Stimulated activated CD8-positive, alpha-beta memory T cell treated with anti-CD3 and anti-CD28 coated beads, Interleukin-15, amount 100 ng/mL, for 4 hours (primary cell): ENCODE measurements at regions not wholly inside any gene's neighbourhood (a gene's known extent, or its start where the extent isn't known, plus 50 kb on each side); places are given as distances from the start of the nearest gene placed in this dataset.
"Not testable (repeated sequence)": the region's sequence is repeated elsewhere in the genome, so short reads cannot be mapped to it uniquely, and the experiment has no call there.

Experiments
- DNase-seq, 2 donors: peaks; one replicate each; pipeline ENCODE4 v3.0.0-alpha.2; 2020; ENCODE audit warnings: low read depth in 2 of 2

DNA sequence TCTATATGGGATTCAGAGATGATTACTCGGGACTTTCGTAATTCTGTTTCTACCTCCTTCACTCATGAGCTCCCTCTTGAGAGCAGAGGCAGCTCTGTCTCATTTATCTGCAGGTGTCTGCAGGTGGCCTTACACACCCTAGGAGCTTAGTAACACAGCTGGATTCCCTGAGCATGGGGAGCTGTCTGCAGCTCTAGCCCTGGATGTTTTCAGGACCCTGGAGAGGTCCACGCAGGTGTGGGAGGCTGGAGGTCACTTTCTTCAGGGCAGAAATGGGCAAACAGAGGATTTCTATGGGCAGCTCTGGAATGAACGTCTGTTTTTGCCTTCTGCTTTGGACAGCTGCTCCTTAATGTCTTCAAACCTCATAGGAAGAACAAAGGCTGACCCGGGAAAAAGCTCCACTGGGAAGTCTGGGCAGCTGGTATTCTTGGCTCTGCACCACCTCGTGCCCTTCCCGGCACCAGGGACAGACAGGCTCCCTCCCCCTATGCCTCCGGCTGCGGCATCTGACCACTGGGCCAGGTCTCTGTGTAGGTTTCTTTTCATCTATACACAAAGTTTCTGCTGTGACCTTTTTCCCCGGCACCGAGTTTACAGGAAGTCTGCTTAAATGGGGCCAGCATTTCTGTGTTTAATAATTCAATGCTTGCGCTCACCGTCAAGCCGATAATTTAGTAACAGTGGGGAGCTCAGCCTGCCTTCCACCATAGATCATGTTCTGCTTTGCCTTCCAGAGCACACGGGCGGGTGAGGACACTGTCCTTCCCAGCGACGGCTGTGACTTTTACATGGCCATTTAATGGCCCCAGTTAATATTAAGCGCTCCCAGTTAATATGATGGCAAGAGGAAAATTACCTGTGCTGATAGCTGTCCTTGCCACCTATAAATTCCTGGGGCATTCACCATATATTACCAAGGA lies 320.2 kb upstream of the SFSWAP start:
- DNase-seq = no peak

DNA sequence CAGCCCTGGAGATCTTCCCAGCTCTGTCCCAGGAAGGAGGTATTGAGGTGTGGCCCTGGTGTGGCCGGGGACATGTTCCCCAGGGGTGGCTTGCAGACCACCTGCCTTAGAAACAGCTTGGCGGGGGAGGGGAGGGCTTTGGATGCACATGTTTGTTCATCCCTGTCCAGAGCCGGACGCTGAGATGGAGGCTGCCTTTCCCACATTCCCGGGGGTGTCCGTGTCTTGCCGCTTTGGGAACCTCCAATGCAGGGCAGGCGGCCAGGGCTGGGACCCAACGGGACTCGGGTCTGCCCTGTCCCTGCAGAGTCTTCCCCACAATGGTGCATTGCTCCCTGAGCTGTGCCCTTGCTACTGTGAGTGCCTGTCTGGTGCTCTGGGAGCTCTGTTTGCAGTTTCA lies 319.5 kb upstream of the SFSWAP start:
- DNase-seq = no peak

DNA sequence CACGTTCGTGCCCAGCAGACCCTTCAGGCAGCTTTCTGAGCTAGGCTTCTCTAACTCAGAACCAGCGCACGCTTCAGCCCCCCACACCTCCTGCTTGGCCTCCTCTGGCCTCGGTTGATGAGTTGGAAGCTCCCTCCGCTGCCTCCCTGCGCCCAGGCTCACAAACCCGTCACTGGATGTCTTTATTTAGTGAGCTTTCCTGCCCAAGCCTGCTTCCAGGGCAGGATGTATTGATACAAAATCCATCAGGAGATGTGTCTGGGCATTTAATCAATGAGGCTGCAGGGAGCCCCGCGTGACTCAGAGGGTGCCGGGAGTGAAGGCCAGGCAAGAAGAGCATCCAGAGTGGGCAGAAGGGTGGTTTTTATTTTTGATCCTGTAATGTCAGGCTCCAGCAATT lies 316.1 kb upstream of the SFSWAP start:
- not testable (repeated sequence) for DNase-seq

DNA sequence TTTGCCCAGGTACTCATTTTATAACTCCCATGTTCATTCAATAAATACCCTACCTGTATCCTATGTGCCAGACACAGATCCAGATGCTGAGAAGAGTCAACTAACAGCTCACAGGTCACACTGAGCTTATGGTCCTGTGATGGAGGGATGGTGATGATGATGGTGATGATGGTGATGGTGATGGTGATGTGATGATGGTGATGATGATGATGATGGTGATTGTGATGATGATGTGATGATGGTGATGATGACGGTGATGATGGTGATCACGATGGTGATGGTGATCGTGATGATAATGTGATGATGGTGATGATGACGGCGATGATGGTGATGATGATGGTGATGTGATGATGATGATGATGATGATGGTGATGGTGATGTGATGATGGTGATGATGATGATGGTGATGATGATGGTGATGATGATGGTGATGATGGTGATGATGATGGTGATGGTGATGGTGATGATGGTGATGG lies 315.6 kb upstream of the SFSWAP start:
- not testable (repeated sequence) for DNase-seq

DNA sequence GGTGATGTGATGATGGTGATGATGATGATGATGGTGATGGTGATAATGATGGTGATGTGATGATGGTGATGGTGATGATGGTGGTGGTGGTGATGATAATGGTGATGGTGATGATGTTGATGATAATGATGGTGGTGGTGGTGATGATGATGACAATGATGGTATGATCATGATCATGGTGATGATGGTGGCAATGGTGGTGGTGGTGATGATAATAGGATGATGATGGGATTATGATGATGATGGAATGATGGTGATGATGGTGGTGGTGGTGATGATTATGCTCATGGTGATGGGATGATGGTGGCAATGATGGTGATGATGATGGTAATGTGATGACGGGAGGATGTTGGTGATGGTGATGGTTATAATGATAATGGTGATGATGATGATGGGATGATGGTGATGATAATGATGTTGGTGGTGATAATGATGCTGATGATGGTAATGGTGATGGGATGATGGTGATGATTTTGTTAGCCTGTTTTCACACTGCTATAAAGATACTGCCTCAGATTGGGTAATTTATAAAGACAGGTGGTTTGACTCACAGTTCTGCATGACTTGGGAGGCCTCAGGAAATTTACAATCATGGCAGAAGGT lies 314.8 kb upstream of the SFSWAP start:
- DNase-seq = no peak

DNA sequence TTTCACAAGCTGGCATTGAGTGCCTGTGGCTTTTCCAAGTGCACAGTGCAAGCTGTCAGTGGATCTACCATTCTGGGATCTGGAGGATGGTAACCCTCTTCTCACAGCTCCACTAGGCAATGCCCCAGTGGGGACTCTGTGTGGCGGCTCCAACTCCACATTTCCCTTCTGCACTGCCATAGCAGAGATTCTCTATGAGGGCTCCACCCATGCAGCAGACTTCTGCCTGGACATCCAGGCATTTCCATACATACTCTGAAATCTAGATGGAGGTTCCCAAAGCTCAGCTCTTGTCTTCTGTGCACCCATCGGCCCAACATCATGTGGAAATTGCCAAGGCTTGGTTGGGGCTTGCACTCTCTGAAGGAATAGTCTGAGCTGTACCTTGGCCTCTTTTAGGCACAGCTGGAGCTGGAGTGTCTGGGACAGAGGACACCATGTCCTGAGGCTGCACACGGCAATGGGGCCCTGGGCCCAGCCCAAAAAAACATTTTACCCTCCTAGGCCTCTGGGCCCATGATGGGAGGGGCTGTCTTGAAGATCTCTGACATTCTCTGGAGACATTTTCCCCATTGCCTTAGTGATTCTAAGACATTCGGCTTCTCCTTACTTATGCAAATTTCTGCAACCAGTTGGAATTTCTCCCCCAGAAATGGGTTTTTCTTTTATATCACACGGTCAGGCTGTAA lies 313.3 kb upstream of the SFSWAP start:
- DNase-seq = no peak

DNA sequence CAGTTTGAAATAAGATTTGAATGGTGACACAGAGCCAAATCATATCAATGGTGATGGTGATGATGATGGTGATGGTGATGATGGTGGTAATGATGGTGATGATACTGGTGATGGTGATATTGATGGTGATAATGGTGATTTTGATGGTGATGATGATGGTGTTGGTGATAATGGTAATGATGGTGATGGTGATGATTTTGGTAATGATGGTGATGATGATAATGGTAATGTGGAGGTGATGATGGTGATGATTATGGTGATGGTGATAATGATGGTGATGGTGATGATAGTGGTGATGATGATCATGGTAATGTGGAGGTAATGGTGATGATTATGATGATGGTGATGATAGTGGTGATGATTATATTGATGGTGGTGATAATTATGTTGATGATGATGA lies 311.9 kb upstream of the SFSWAP start:
- DNase-seq = no peak

DNA sequence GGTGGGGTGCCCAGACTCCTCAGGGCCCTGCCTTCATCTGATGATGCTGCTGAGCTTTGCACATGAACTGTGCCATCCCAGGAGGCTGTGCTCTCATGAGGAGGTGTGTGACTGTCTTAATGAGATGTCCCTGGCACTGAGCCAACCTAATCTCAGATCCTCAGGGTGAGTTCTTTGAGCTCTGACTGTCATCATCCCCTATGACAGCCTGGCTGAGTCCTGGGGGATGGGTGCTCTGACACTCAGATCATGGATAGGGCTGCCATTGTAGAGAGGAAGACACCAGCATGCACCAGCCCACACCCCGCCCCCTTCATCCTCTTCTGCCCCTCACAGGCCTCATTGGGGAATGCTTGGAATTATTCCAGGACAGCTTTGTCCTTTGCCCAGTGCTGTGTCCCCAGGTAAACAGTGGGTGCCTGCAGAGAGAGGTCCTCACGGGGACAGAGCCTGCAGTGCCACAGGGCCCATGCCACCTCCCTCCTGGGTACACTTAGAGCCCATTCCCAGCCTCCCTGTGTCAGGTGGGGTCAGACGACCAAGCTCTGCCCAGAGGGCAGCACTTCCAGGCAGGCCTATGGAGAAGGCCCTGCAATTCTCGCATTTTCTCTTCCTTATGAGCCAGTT lies 310.1 kb upstream of the SFSWAP start:
- DNase-seq = not testable (repeated sequence)

DNA sequence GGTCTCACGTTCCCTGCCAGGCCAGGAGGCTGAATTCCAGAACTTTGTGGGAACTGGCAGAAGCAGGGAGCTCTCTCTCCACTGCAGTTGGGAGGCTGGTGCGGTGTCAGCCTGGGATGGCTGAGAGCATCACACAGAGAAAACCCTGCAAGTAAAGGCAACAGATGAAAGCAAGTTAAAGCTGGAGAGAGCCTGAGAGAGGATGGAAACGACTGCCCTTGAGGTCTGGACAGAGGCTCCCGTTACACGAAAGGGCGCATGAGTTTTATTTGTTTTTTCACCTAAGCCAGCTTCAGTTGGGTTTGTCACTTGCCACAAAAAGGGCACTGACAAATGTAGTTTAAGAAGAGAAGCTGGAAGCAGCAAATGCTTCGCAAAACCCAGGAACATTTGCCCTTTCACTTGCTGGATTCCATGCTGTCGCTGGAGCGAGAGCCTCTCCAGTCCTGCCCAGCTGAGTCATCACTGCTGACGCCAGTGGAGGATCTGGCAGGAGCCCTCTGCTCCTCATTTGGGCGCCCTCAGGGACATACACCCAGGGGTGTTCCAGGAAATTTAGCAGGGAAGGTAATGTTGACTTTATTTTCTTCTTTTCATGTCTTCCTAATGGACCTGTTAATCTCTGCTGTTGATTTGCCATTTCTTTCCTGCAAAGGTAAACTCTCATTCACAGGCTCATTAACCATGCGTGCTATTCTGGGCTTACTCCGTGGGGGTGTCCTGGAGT lies 308.8 kb upstream of the SFSWAP start:
- not testable (repeated sequence) for DNase-seq

DNA sequence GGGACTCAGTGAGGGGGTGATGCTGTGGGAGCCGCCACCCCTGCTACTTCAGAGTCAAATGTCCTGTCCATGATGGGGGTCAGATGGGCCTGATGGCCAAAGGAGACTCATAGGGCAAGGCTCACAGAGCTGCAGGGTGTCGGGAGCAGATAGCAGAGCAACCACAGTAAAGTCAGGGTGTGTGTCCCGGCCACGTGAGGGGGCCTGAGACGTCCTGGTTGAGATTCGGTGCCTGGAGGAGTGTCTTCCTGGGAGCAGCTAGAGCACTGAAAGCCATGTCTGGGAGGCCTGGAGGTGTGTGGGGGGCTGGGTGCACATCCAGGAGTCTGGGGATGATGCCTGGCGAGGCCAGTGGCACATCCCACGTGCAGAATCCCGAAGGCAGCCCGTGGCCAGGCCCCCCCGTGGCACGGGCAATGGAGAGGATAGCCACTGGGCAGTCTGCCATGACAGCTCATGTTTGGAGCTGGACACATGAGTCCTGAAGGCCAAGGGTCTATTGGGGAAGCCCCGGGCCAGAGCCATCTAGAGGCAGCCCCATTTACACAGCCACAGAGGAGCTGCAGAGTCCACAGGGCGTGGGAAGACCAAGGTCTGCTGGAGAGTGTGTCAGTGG lies 308.0 kb upstream of the SFSWAP start:
- DNase-seq = no peak

DNA sequence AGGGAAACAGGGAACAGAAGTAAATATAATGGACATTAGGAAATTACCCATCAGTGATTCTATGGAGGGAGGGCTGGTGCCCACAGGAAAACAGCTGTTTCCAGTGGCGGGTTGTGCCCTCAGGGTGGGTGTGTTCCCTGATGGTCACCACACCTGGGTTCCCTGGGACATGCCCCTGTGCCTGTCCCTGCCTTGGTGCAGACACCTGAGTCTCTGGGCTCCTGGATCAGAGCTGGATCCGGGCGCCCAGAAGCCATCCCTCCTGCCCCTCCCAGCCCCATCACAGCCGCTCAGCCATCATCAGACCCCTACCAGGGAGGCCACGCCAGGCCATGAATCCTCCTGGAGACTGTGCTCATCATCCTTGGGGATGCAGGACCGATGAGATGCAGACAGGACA lies 307.2 kb upstream of the SFSWAP start:
- DNase-seq = no peak

DNA sequence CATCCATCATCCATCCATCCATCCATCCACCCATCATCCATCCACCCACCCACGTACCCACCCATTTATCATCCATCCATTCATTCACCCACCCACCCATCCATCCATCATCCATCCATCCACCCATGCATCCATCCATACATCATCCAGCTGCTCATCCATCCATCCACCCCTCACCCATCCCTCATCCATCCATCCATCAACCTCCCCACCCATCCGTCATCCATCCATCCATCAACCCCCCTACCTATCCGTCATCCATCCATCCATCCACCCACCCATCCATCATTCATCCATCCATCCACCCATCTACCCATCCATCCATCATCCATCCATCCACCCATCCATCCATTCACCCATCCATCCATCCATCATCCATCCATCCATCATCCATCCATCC lies 306.2 kb upstream of the SFSWAP start:
- DNase-seq = no peak

DNA sequence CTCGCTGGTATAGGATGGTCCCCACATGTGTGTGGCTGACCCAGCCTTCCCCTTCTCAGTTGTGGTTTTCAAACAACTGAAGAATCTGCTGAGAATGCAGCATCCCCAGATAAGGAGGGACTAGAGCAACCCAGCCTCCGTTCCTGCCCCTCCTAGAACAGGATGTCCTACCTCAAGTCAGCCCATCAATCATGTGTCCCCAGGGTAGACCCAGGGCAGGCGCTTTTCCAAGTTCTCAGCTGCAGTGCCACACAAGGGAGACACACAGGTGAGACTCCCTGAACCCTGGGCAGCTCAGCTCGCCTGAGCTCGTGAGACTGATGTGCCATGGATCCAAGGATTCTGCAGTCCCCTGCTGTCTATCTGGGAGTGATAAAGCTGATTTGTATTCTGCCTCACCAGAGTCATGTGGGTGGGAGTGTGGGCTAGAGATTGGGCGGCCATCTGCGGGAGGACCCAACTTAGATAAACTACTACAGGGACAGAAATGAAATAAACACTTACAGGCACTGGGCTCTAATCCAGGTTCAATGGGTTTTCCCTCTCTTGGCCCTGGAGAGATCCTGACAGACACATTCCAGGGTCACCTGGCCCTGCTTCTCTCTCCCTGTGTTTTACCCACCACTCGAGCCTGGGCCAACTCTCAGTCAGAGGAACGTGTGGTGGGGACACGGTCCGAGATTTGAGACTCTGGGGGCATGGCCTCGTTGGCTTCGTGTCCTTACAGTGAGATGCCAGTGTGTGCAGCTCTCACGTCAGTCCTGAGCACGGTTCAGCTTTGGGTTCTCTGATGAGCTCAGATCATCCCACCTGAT lies 303.5 kb upstream of the SFSWAP start:
- DNase-seq = no peak

DNA sequence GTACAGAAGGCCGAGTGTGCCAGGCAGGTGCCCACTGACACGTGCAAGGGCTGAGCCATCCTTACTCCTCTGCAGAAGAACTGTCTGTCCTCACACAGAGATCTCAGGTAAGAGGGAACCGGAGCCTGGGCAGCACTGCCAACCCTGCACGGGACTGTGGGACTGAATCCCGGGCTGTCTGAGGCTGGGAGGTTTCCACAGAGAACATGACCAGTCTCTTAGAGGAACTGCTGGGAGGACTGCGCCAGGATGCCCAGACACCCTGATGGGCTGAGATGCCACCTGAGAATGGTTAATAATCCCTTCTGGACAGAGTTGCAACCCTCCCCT lies 302.9 kb upstream of the SFSWAP start:
- DNase-seq = no peak

DNA sequence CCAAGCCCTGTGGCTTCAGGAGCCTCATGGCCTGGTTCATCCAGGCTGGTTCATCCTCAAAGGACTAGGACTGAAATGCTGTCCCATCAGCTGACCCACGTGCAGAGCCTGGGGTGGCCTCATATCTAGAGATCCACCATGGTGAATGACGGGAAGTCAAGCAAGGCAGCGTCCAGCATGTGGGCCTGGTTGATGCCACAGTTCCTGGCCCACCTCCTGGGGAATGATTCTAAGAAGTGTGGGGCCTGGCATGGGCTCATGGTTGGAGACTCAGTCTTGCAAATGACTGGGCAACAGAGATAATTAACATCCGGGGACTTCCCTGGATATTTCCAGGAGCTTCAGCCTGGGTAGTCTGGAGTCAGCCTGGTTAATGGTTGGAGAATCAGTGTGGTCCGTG lies 302.4 kb upstream of the SFSWAP start:
- no peak for DNase-seq

DNA sequence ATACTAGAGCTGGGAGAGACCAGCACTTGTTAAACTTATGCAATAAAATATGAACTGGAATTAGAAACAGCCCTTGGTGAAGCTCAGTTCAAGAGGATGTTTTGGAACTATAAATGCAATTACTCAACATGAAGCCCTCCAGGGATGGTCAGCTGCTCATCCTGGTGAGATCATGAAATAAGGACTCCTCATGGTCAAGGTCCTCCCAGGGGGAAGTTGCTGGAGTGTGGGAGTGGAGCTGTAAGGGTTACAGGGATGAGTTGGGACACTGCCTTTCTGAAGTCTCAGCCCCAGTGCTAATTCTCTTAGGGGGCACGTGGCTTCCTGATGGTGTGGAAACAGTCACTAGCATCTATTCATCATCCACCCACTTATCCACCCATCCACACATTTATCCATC lies 301.7 kb upstream of the SFSWAP start:
- DNase-seq = no peak

DNA sequence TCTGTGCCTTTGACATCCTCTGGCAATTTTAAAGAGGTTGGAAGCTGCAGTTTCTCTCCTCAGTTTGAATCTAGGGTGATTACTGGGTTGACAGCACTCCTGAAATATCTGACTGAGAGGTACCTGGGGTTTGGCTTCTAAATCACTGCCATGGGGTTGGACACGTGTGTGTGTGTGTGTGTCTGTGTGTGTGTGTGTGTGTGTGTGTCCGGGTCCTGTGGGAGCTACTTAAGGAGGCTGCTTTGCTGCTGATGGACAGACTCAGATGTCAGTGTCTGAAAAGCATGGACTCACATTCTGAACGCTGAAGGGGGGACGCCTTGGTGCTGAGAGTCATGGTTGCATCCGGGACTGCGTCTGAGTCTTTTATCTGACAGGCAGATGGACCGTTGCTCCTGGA lies 299.1 kb upstream of the SFSWAP start:
- DNase-seq = not testable (repeated sequence)

DNA sequence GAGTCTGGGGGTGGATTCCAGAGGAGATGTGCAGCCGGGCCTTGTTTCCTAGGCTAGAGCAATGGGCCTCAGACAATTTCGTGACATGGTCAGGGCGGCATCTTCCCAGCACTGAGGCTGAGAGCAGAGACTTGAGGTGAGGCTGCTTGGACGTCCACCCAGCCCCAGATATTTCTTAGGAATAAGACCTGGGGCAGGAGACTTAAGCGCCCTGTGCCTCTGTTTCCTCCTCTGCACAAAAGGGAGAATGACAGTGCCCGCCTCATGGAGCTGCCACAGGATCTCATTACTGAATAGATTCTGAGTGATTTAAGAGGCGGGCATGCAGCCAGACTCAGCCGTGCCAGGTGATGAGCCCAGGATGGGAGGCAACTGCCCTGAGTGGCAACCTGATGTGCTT lies 297.9 kb upstream of the SFSWAP start:
- no peak for DNase-seq

DNA sequence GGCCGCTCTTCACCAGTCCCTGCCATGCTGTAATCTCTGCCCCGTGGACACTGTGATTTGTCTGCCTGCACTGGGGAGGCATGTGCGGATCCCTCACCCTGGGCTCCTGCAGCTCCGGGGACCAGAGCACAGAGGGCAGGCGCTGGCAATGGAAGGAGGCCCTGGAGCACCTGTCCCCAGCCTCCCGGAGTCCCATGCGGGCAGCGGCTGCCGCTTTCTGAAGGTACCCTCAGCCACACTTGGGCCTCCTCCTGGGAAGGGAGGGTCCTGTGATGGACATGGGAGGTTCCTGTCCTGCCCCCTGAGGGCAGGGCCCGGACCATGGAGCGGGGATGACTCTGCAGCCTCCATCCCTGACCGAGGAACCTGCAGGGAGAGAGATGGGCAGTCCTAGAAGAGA lies 297.4 kb upstream of the SFSWAP start:
- DNase-seq = no peak

DNA sequence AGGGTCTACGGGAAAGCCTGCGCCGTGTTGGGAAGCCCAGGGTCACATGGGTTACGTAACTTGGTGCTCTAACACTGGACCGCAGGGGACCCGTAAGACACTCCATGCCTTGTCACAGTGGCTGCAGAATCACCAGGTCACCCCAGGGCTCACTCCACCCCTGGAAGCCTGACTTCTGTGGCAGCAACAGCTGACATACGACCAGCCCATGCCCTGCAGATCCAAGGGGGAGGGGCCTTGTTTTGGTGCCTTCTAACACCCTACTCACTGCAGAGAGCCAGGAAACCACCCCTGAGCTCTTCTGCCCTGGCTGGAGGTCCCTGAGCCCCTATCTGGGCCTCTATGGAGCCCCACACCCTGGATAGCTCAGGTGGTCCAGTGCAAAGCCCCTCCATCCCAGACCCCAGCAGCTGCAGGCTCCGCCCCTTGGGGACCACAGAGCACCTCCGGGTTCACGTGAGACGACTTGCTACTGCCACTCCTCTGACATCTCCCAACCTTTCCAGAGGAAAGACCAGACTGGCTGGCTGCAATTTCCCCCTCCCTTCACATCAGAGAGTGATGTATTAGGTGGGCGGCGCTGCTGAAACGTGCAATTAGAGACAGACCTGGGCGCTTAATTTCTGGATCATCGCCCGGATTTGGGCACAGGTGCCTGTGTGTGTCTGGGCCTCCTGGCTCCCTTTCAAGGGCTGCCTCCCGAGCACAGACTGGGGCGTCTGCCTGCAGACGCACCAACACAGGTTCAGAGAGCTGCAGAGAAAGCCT lies 296.6 kb upstream of the SFSWAP start:
- not testable (repeated sequence) for DNase-seq
